ENCODE measurements at regions not wholly inside any gene's neighbourhood (a gene's known extent, or its start where the extent isn't known, plus 50 kb on each side); places are given as distances from the start of the nearest gene placed in this dataset.

DNA sequence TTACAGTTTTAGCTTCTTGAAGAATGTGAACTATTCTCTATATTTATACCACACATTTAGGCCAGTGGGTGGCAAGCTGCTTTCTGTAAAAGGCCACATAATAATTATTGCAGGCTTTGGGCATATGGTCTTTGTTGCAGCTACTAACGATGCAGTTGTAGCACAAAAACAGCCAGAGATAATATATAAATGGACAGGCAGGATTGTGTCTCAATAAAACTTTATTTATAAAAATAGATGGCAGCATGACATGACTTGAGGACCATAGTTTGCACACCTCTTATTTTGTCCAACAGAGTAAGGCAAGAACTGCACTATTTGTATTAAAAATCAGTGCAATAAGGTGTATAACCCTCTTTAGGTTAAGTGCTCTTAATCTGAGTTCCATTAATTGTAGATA lies 415.0 kb downstream of the ANXA1 start:
- DNase-seq: no peak

DNA sequence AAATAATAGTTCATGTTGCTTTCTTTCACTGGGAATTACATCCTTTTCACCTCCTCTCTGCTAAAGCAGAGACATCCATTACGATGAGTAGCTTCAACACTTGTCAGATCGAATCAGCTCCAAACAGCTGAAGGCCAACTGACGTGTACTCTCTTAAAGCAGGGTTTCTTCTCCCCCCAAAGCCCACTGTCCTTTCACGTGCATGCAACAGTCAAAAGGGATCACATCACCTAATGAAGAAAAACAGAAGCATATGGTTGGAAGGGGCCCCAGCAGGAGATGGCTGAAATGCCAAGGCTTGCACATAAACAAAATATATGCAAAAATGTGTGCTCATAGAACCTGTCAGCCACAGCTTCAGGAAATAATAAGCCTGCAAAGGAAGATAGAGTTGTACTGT lies 421.6 kb downstream of the ANXA1 start:
- no peak for DNase-seq

DNA sequence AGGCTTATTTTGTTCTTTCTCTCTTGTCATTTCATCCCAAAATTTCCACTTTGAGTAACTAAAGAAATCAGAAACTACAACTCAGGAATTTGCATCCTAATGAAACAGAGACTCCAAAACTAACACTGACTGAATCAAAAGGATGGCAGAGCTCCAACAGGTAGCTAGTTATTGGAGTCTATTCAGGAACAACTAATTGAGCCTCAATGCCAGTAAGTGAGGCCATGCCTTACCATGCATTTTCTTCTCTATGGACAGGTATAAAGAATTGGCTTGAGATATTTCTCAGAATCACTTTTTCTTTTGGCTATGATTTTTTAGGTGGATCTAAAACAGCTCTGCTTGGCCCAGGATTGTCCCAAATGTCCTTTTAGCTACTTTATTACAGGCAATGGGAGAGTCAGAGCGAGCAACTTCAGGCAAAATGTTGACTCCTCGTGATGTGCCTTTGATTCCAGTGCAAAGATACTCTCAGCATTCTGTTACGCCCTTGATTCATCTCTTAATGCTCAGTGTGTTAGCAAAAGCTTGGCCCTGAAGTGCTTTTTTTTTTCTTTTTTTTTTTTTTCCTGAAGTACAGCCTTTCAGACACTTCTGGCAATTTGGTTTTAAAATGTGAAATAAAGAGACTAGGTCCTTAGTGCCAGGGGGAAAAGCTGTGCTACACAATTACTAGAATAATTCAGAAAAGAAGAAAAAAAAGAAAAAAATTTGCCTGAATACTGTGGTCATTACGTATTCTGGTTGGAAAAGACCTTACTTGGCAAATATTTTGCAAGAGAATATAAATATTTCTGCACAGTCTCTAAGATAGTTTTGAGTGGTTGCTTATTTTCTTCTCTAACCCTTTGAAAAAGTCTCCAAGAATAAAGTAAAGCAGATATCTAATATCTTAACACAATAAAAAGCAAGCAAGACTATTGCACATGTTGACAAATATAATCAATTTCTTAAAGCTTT lies 423.7 kb downstream of the ANXA1 start:
- DNase-seq: no peak

DNA sequence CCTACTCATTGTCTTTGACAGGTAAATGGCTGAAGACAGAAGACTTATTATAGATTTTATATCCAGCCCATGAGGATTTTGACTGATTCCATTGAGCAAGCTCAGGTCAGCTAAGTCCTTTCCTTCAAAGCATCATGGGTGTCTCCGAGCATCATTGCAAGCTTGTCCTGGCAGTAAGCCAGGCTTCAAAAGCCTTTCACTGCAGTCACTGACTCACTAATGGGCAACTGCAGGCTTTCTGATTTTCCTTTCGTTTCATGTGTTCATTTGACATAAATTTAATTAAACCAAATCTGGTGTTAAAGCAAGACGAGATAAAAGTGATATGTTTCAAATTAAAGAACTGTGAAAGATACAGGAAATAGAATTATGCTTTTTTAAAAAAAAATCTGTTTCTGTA lies 426.2 kb downstream of the ANXA1 start:
- DNase-seq: no peak

DNA sequence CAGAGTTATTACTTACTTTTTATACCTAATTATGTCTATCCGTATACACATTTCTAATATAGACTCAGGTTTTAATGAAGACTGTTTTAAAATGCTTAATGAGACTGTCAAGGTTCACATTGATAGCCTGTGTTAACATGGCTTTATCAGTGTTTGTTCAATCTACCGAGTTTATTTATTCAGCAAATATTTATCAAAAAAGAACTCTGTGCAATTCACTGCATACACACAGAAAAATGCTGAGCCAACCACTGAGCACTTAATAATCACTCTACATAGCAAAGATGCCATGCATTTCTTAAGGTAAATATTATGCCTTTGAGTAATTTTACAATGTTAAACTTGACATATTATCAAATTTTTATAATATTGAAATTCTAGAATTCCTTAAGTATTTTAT lies 428.2 kb downstream of the ANXA1 start:
- DNase-seq: no peak

DNA sequence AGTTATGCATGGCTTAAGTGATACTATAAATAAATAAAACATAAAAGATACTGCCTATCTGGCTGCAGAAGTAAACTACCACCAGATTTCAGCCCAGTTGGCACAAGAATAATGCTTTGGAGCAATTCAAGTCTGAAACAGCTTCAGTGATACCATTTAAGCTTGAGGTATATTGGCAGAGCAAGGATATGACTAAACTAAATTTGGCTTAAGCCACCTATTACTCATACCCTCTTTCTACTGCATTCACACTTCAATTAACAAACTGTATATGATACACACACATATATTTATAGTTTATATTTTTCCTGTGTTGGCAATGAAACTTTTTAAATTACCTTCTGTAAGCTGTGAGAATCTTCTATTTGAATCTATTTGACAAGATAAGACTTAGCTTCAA lies 431.9 kb downstream of the ANXA1 start:
- DNase-seq: no peak

DNA sequence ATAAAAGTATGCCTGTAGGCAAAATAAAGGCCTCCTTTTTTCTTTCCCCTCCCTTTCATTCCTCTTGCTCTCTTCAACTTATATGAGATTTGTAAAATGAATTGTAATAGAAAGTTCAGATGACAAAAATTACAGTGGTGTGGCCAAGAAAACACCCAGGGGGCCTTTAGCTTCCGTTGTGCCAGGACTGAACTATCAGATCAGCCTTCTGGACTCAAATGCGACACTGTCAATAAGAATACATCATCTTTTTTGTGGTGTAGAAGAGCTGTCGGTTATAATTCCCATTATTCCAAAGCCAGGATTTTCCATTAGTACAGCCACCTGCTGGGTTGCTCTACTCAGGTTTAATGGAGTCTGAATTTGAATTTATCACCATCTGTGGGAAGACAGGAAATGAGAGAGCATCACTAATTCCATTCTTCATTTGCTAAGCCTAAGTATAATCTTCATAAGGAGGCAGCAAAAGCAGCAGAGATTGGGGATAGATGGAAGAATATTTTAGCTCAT lies 443.4 kb downstream of the ANXA1 start:
- no peak for DNase-seq

DNA sequence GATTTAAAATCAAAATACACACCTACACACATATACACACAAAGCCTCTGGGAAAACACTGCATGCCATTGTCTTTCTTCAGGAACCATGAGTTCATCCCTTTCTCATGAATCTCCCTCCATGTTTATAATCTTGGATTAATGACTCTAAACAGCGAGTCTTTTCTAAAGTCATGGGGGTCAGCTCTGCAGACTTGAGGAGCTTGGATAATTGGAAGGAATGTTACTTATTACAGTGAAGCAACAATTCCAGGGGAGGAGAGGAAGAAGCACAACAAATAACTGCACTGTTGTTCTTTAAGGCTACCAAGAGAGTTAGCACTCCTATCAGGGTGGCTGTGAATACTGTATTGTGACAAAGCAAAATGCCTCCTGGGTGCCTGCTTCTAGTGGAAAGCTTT lies 444.7 kb downstream of the ANXA1 start:
- no peak for DNase-seq

DNA sequence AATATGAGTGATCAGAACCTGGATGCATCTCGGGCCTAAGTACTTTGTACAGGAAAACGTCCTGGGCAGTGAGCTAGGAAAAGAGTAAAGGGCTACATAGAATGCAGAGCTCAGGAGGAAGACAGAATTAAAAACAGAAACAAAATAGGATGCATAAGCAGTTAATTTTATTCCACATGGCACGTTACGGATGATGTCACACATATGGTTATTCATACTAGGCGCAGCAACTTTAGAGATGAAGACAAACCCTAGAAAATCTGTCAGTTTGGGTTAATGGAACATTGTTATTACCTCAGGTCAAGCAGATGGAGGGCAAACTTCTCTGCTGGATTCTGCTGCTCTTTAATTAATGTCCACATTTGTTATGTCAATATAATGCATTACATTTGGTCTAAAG lies 445.4 kb downstream of the ANXA1 start:
- DNase-seq: no peak

DNA sequence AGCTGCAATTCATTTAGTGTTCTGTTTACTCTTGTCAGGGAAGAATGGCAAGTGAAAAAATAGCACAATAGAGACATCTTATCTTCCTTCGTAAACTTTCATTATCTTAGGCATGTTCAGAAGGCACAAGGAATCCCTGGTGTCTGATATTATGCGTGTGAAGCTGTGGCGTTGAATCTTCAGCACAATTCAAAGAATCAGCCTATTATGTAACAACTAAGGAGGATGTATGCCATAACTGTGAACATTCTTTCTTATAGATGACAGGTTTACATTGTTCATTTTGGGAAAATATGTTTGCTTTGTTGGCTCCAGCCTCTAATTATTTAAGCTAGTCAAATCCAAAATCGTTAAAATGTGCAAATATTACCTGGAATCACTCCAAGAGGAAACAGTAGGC lies 446.1 kb downstream of the ANXA1 start:
- no peak for DNase-seq

DNA sequence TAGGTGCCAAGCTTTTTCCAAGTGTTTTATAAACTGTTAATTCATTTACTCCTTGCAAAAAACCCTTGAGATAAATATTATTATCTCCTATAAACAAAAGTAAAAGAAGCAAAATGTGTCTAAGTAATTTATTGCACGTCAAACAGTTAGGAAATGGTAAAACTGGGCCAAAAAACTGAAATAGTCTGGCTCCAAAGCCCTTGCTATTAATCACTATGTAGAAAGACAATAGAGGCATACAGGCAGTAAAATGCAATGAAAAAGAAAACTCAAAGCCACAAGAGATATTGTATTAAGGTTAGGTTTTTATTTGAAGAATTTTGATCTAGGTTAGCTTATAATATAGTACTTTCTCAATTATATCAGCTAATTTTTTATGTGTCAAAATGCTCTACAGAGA lies 457.7 kb downstream of the ANXA1 start:
- DNase-seq: no peak

DNA sequence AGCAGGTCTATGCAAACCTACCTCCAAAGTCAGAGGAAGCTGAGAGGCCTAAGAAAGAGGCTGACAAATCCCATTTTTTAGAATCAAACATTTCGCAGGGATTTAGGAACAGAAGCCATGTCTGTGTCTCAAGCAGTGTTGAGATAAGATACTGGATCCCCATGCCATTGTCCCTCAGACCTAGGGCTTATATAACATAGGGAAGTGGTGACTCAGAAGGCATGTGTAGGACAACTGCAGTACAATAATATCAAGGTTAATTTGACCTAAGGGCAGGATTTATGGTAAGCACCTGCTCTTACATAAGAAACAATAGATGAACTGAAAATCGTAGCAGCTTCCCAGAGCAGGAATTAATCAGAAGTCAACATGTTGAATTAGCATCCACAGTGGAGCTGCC lies 459.4 kb downstream of the ANXA1 start:
- DNase-seq: no peak

DNA sequence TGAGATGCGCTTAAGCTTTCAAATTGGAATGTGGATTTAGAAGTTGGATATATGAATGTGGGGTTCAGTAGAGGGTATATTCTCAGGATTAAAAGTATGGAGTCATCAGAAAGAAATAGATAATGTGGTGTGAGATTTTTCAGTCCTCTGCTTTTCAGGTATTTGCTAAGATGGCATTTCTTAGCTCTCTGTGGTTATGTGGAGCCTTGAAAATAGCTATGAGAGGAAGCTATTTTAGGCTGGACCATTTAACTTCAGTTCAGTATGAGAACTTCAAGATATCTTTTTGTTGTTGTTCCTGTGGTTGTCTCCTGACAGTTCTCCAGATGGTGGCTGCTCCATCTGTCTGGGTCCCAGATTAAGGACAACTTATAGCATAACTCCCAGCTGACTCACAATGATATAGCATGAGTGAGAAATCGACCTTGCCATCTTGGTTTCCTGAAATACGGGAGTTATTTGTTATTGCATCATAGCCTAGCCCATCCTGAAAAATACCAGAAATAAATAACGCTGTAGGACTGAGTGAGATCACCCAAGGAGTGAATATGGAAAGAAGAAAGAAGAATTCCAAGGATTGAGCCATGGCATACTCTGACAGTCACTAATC lies 461.5 kb downstream of the ANXA1 start:
- DNase-seq: no peak

DNA sequence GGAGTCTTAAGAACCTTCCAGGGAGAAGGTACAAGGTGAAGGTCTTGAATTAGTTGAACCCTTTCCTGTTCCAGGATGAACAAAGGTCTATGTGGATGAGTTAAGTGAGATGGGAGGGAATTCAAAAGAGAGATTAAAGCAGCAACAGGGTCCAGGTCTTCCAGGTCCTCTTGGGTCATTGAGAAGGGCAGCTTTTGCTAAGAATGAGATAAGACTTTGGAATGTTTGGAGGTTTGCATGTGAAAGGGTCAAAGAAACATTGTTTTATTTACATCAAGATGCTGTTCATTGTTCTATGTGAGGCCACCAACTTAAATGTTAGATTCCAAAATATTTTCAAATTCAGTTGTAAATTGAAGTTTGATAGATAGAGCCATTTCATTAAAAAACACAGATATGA lies 463.9 kb downstream of the ANXA1 start:
- no peak for DNase-seq

DNA sequence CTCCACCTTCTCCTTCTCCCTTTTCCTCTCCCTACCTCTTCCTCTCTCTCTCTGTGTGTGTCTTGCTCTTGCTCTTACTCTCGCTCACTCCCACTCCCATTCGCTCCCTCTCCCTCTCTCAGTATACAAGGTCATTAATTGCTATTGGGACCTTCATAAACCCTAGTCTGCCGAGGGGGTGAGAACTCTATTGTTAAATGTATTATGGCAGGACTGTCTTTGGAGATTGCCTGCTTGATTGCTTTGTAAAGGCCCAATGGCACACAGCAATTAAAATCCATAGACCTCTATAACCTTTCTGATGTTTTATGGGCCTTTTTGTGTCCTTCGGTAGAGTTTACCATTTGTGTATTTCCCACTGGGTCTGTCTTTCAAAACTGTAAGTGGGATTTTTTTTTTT lies 465.9 kb downstream of the ANXA1 start:
- DNase-seq: no peak

DNA sequence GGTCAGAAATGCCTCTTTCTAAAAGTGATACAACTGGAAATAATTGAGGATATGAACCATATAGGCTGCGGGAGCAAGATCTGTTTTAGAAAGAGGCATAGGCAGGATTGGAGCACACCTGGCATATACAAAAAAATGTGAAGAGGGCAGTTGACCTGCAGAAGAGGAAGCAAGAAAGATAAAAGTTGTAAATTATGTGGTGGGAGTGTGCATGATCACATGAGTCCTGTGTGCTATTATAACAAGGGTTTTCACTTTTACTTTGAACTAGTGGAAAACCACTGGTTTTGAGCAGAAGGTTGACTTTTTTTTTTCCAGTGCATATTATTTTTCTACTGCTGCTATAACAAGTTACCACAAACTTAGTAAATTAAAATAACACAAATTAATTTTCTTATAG lies 489.3 kb downstream of the ANXA1 start:
- DNase-seq: no peak

DNA sequence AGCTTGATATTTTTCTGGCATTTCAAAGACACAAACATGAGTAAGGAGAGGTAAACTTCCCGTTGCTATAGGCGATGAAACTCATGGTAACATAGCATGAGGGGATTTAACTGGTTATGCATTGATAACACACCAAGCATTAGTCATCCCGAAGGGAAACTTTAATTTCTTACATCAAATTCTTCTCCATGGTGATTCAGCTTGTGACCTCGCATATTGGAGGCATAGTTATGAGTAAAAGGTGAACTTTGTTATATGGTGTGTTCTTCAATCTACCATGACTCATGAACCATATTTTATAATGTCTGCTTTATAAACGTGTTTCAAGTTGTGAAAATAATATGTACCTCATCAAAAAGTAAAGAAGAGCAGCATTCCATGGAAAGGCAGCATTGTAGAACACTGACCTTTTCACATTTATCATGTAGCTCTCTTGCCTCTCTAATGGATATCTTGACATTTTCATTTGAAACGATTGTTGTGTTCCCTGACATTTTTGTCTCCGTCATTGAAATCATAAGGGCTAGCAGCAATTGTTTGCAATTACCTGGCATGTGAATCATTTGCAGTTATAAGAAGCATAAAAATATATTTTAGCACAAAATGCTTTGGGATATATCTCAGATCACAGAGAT lies 491.8 kb downstream of the ANXA1 start:
- DNase-seq: no peak

DNA sequence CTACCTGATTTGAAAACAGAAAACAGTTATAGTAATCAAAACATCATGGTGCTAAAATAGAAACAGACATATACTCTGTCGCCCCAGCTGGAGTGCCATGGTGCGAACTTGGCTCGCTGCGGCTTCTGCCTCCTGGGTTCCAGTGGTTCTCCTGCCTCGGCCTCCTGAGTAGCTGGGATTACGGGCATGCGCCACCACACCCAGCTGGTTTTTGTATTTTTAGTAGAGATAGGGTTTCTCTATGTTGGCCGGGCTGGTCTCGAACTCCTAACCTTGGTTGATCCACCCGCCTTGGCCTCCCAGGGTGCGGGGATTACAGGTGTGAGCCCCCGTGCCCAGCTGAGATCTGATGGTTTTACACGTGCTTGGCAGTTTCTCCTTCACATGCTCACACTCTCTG lies 495.9 kb downstream of the ANXA1 start:
- DNase-seq: no peak

DNA sequence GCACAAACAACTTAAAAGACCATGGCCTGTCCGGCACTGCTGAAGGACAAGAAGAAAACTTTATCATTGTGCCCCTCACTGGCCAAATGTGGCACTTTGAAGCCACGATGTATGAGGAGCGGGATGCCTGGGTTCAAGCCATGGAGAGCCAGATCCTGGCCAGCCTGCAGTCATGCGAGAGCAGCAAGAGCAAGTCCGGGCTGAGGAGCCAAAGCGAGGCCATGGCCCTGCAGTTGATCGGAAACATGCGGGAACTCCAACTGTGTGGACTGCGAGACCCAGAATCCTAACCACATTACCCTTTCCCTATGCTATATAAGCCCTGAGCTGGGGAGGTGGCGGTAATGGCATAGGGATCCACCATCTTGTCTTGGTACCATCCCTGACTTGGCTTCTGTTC lies 497.9 kb downstream of the ANXA1 start:
- DNase-seq: no peak

DNA sequence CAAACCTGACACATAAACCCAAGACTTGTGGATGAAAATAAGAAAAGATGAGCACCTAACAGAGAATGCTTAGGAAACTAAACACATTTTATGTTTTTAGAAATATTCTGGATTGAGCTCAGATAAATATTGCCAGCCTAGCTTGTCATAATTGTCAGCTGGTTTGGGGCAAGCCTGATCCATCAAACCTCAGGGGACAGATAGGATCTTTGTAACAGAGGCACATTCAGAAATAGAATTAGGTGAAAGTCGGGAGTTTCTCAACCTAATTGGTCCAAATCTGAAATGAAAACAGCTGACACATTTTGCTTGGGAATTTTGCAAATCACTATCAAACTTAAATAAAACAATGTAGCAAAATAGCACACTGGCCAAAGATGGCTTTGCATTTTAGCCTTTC lies 503.7 kb downstream of the ANXA1 start:
- no peak for DNase-seq

DNA sequence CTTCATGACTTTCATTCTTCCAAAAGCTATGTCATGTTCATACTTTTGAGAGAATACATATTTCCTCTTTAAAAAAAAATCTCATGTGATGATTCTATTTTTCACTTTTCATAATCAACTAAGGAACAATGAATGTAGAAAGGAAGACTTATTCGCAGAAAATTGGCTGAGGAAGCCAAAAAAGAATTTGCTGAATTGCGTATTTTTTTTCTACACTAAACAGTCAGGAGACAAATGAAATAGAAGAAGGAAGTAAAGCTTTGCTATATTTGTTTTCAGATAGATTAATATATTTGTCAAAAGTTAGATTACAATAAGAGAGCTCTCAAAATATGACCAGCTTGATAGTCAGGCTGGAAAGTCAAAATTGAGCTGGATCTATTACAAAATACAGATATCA lies 504.2 kb downstream of the ANXA1 start:
- no peak for DNase-seq

DNA sequence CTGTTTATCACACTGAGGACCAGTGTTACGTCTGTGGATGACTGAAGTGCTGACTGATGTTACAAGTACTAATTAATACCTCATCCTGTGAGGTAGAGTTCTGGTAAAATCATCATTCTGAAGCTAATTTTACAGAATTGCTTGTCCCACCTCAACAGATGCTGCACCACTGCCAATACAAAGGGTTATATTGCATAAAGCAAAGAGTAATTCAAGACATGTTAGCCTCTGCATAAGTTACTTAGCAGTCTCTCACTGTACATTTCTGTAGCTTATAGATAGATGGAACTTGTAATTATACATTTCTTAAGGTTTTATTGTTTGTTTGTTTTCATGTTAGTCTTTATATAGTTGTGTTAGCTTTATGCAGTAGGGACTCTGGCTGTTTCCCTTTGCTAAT lies 513.6 kb downstream of the ANXA1 start:
- DNase-seq: no peak

DNA sequence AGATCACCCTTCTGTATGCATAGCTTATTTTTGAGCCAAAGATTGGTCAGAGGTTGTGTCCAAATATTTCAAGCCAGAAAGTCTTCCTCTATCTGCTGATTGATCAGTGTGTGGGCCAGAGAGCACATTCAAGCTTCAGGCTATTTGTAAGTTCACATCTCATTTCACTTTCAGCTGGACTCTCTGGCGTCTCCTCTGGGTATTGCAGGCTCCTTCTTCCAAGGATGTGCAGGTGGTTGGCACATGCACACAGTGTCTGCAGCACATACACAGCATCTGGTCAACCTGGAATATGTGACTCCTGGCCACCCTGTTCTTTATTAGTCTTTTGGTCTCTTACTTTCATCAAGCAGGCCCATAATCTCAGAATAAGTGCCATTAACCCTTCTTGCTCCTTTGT lies 516.1 kb downstream of the ANXA1 start:
- DNase-seq: no peak

DNA sequence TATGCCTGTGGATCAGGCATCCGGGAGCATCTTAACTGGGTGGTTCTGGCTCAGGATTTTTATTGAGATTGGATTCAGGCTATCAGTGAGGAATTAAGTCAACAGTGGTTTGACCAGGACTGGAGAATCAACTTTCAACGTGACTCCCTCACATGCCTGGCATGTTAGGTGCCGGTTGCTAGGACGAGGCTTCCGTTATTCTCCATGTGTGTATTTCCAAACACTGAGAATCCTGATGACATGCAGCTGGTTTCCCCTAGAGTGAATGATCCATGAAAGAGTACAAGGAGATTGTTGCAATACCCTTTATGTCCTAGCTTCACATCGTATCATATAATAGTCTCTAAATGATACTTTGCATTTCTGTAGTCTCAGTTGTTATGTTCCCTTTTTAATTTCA lies 529.2 kb downstream of the ANXA1 start:
- no peak for DNase-seq

All from activated CD4-positive, CD25-positive, alpha-beta regulatory T cell (primary cell).